Large intestine (tissue), 3 donors: ENCODE measurements at regions not wholly inside any gene's neighbourhood (a gene's known extent, or its start where the extent isn't known, plus 50 kb on each side); places are given as distances from the start of the nearest gene placed in this dataset.

ENCODE experiments used
- DNase-seq, 2 donors: peaks; one replicate each; pipeline versions ENCODE4 v3.0.0 to v3.0.0-alpha.2; 2013
- H3K27ac ChIP-seq: one replicate; pipeline ENCODE4 v1.5.1; 2013; ENCODE audit warnings: low read length
- H3K27me3 ChIP-seq: 2 replicates; pipeline ENCODE4 v1.6.1; 2013; ENCODE audit warnings: low read length; ENCODE audit not compliant: control insufficient read depth, insufficient read depth
- H3K36me3 ChIP-seq: 2 replicates; pipeline ENCODE4 v1.6.1; 2013; ENCODE audit warnings: low read length; ENCODE audit not compliant: control insufficient read depth, insufficient read depth
- H3K4me1 ChIP-seq: one replicate; pipeline ENCODE4 v1.6.1; 2013; ENCODE audit warnings: low read length; ENCODE audit not compliant: control insufficient read depth, insufficient read depth
- H3K4me3 ChIP-seq: one replicate; pipeline ENCODE4 v1.5.1; 2013; ENCODE audit warnings: low read length
- H3K9me3 ChIP-seq: one replicate; pipeline ENCODE4 v1.6.1; 2013; ENCODE audit warnings: mild to moderate bottlenecking, low read depth, low read length, moderate library complexity; ENCODE audit not compliant: control insufficient read depth
- WGBS: methylation state at CpG from one replicate; pipeline ENCODE4 v1.1.5; 2013; ENCODE audit warnings: low lambda C conversion rate; ENCODE audit not compliant: insufficient coverage; 5-methylcytosine and 5-hydroxymethylcytosine counted together

- H3K27ac ChIP-seq: no peak overlapping the region
- no peak overlapping the region for H3K4me3 ChIP-seq
- no peaks in the 10 kb centered on the region for H3K27me3 ChIP-seq
- H3K9me3 ChIP-seq: no peaks in the 10 kb centered on the region
- no CpG with 5 or more reads among the region's 1 CpG for WGBS
- H3K36me3 ChIP-seq: no peaks in the 10 kb centered on the region
- H3K4me1 ChIP-seq: peaks cover 2% of the 10 kb centered on the region
- peak in 1 of 2 donors; percentile 52 for DNase-seq
These were observed 120.9 kb upstream of the NAMPT start for GRCh38 chr7:106405697-106406141.

GRCh38 chr7:106402898-106403297 lies 118.1 kb upstream of the NAMPT start:
- Histone ChIP-seq H3K9me3 (no peaks in the 10 kb centered on the region), H3K4me1 (peaks cover 2% of the 10 kb centered on the region), H3K27ac (no peak overlapping the region), H3K36me3 (no peaks in the 10 kb centered on the region), H3K27me3 (no peaks in the 10 kb centered on the region), H3K4me3 (no peak overlapping the region)
- WGBS: no CpG with 5 or more reads among the region's 1 CpG
- DNase-seq: no peak

DNA sequence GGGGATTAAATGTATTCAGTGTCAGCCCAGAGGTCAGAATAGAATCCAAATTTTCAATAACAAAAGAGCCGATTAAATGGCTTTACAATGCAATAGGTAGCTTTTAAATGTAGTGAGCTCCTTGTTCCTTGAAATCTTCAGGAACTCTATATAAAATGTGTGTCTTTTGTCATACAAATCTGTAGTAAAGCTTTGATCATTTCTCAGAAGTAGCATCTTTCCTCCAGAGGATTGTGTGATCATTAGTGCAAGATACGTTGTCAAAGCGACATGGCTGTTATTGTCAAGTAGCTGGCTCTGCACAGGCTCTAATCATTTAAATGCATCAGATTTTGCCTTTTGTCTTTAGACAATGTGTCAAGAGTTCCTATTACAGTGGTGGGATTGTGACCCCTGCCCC lies 116.1 kb upstream of the NAMPT start:
- H3K9me3 ChIP-seq: no peaks in the 10 kb centered on the region
- no peaks in the 10 kb centered on the region for H3K36me3 ChIP-seq
- no peaks in the 10 kb centered on the region for H3K27me3 ChIP-seq
- 100% methylated on average over 1 of the region's 3 CpGs for WGBS
- H3K27ac ChIP-seq: no peak overlapping the region
- peaks cover 2% of the 10 kb centered on the region for H3K4me1 ChIP-seq
- no peak for DNase-seq
- no peak overlapping the region for H3K4me3 ChIP-seq

GRCh38 chr7:106398786-106399185 lies 114.0 kb upstream of the NAMPT start:
- Histone ChIP-seq H3K9me3 (no peaks in the 10 kb centered on the region), H3K4me1 (no peaks in the 10 kb centered on the region), H3K27ac (no peak overlapping the region), H3K27me3 (peaks cover 4% of the 10 kb centered on the region), H3K4me3 (no peak overlapping the region), H3K36me3 (no peaks in the 10 kb centered on the region)
- DNase-seq: no peak

DNA sequence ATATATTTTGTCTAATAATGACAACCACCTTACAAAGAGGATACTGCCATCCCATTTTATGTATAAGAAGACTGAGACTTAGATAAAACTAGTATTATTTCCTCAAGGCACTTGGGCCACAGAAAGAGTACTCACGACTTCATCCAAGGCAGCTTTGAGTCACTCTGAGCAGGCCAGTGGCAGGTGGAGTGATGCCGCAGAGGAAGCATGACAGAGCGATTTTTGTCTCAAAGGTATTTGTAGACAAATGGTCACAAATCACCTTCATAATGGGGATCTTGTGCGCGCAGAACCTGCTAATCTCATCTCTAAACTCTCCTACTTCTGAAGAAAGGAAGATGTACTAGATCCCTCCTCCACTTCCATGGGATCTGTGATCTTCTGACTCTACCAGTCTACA lies 113.2 kb upstream of the NAMPT start:
- Histone ChIP-seq H3K27ac (no peak overlapping the region), H3K9me3 (no peaks in the 10 kb centered on the region), H3K27me3 (peaks cover 4% of the 10 kb centered on the region), H3K4me3 (no peak overlapping the region), H3K36me3 (no peaks in the 10 kb centered on the region), H3K4me1 (no peaks in the 10 kb centered on the region)
- no CpG with 5 or more reads among the region's 5 CpGs for WGBS
- no peak for DNase-seq

DNA sequence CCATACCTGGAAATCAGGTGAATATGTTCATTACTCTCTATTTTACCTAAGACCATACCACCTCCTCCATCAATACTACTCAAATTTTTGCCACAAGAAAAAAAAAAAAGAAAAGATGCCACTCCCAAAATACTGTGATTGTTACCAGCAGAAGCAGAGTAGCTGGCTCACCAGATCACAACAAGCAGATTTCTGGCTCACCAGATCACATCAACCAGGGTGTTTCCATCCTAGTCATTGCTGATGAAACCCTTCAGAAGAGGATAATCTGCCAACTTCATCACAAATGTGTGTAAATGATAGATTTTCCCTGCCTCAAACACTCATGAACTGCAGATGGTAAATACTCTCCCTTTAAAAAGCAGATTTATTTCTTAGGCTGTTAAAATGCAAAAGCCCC lies 109.7 kb upstream of the NAMPT start:
- Histone ChIP-seq H3K9me3 (no peaks in the 10 kb centered on the region), H3K4me1 (no peaks in the 10 kb centered on the region), H3K27ac (no peak overlapping the region), H3K36me3 (no peaks in the 10 kb centered on the region), H3K4me3 (no peak overlapping the region), H3K27me3 (peaks cover 4% of the 10 kb centered on the region)
- DNase-seq: no peak

GRCh38 chr7:106393564-106394251 lies 108.9 kb upstream of the NAMPT start:
- WGBS: 83% methylated on average over 1 of the region's 6 CpGs
- Histone ChIP-seq H3K4me3 (no peak overlapping the region), H3K4me1 (no peaks in the 10 kb centered on the region), H3K27me3 (peaks cover 4% of the 10 kb centered on the region), H3K36me3 (no peaks in the 10 kb centered on the region), H3K27ac (no peak overlapping the region), H3K9me3 (no peaks in the 10 kb centered on the region)
- DNase-seq: no peak

- no peak for DNase-seq
- Histone ChIP-seq H3K4me3 (no peak overlapping the region), H3K4me1 (no peaks in the 10 kb centered on the region), H3K27me3 (peaks cover 4% of the 10 kb centered on the region), H3K9me3 (no peaks in the 10 kb centered on the region), H3K27ac (no peak overlapping the region), H3K36me3 (no peaks in the 10 kb centered on the region)
- WGBS: no CpG with 5 or more reads among the region's 2 CpGs
These were observed 107.8 kb upstream of the NAMPT start for GRCh38 chr7:106392590-106392989.

GRCh38 chr7:106392144-106392543 lies 107.4 kb upstream of the NAMPT start:
- H3K27ac ChIP-seq: no peak overlapping the region
- H3K4me3 ChIP-seq: no peak overlapping the region
- no peak for DNase-seq
- no peaks in the 10 kb centered on the region for H3K4me1 ChIP-seq
- WGBS: no CpG with 5 or more reads among the region's 4 CpGs
- no peaks in the 10 kb centered on the region for H3K36me3 ChIP-seq
- peaks cover 4% of the 10 kb centered on the region for H3K27me3 ChIP-seq
- no peaks in the 10 kb centered on the region for H3K9me3 ChIP-seq

DNA sequence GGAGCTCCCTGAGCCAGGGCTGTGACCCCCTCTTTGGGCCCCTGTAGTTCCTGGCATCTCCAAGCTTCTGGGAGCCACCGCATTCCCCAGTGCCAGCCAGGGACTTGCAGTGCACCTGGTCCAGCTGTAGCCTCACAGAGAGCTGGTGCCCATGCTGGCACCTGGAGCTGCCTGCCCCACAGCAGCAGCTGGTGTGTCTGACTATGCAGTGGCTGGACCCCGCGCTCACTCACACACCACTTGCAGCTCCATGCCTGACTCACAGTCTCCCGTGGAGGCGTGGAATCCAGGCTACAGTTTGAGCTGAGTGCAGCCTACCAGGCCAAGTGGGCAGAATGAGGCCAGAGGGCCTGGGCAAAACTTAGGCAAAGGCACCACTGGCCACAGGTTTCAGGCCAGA lies 102.2 kb upstream of the NAMPT start:
- Histone ChIP-seq H3K9me3 (peaks cover 4% of the 10 kb centered on the region), H3K4me3 (no peak overlapping the region), H3K36me3 (no peaks in the 10 kb centered on the region), H3K27ac (no peak overlapping the region), H3K27me3 (no peaks in the 10 kb centered on the region), H3K4me1 (no peaks in the 10 kb centered on the region)
- no peak for DNase-seq
- WGBS: no CpG with 5 or more reads among the region's 5 CpGs

DNA sequence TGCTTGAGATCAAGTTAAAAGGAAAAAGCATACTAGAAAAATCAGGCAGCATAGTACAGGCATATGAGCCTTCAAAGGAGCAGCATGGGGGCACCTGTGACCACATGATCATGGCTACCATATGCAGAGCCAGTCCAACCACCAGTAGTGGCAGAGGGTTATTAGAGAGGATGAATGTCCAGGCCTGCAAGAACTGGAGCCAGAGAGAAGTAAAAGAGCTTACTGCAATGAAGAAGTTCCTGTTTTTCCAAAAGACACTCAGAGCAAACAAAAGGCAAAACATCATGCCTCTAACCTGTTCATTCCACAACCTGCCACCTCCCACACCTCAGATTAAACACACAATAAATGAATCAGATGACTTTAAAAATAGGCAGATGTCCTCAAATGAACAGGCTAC lies 99.6 kb upstream of the NAMPT start:
- DNase-seq: no peak
- peaks cover 20% of the 10 kb centered on the region for H3K4me1 ChIP-seq
- H3K27ac ChIP-seq: no peak overlapping the region
- H3K9me3 ChIP-seq: peaks cover 4% of the 10 kb centered on the region
- no peaks in the 10 kb centered on the region for H3K27me3 ChIP-seq
- no peak overlapping the region for H3K4me3 ChIP-seq
- no peaks in the 10 kb centered on the region for H3K36me3 ChIP-seq
